ENCODE measurements at regions not wholly inside any gene's neighbourhood (a gene's known extent, or its start where the extent isn't known, plus 50 kb on each side); places are given as distances from the start of the nearest gene placed in this dataset.
"Not testable (repeated sequence)": the region's sequence is repeated elsewhere in the genome, so short reads cannot be mapped to it uniquely, and the experiment has no call there.

DNA sequence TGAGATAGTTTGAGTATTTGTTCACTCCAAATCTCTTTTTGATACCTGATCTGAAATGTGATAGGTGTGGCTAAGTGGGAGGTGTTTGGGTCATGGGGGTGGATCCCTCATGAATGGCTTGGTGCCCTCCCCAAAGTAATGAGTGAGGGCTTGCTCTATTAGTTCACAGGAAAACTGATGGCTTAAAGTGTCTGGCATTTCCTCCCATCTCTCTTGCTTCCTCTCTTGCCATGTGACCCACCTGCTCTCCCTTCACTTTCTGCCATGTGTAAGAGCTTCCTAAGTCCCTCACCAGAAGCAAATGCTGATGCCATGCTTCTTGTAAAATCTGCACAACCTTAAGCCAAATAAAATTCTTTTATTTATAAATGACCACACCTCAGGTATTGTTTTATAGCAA is 61.1 kb downstream of the MAD2L1 start:
- no peaks in the 10 kb centered on the region for H3K36me3 ChIP-seq (replicated peaks)
- H3K9me3 ChIP-seq, result no peaks in the 10 kb centered on the region
- no peaks in the 10 kb centered on the region for H3K27me3 ChIP-seq (ENCODE audit: low read depth)
- DNase-seq (ENCODE audit: low spot score in 2 of 2), result no peak
- no peak overlapping the region for H3K4me3 ChIP-seq
- H3K4me1 ChIP-seq, result peaks cover 6% of the 10 kb centered on the region; the same call in 1 of the 2 replicates
- in situ Hi-C loops (cut with MboI; ENCODE audit: low sequenced_read_pairs), result no loop called here

DNA sequence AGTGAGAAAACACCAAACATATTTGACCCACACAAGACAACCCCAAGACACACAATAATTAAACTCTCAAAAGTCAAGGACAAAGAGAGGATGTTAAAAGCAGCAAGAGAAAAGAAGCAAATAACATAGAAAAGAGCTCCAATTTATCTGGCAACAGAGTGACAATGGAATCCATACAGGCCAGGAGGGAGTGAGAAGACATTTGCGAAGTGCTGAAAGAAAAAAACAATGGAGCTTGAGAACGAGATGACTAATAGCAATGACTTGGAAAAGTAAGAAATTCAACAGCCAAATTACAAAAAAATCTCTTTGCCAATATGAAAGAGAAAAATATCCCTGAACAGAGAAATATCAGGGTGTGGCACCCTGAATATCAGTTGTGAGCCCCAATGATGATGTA is 61.6 kb downstream of the MAD2L1 start:
- in situ Hi-C loops (cut with MboI; ENCODE audit: low sequenced_read_pairs), result no loop called here

DNA sequence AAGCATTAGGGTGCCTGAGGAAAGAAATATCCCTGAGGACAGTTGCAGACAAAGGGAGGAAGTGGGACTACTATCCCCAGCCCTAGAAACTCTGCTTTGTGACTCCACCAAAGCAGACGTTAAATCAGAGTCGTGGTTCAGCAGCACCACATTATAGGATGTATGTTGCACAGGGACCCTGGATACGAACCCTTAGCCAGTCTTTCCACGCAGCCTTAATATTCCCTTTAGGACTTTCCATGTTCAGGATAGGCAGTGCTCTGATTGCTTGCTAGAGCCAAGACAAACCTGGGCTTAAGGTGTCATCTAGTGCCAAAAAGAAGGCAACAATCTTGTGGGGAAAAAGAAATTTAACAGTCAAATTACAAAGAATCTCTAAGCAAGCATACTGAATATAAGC is 62.6 kb downstream of the MAD2L1 start:
- peaks cover 6% of the 10 kb centered on the region; the same call in 1 of the 2 replicates for H3K4me1 ChIP-seq

More for the DNA sequence above, 61.6 kb downstream of the MAD2L1 start:
- no peak for DNase-seq (ENCODE audit: low spot score in 2 of 2)
- peaks cover 6% of the 10 kb centered on the region; the same call in 1 of the 2 replicates for H3K4me1 ChIP-seq
- H3K4me3 ChIP-seq, result no peak overlapping the region
- no peaks in the 10 kb centered on the region for H3K36me3 ChIP-seq (replicated peaks)
- H3K9me3 ChIP-seq, result no peaks in the 10 kb centered on the region
- H3K27me3 ChIP-seq (ENCODE audit: low read depth), result no peaks in the 10 kb centered on the region

DNA sequence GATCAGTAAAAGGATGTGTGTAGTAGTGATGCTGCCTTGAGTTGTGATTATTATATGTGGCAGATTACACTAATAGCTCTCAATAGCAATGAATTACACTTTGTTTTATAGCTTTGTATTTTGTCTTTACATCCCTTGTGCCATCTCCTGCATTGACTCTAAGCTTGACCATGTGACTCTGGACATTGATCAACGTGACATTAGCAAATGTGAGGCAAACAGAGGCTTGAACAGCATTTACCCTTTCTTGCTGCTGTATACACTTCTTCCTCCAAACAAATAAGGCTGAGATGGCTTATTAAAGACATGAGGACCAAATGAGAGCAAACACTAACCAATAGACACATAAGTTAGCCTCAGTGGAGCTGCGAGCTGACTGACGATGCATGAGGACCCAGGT is 63.5 kb downstream of the MAD2L1 start:
- Histone ChIP-seq H3K27me3 (ENCODE audit: low read depth) (no peaks in the 10 kb centered on the region), H3K9me3 (no peaks in the 10 kb centered on the region), H3K4me1 (peaks cover 6% of the 10 kb centered on the region; the same call in 1 of the 2 replicates), H3K36me3 (replicated peaks) (no peaks in the 10 kb centered on the region), H3K4me3 (no peak overlapping the region)
- in situ Hi-C loops (cut with MboI; ENCODE audit: low sequenced_read_pairs), result no loop called here
- no peak for DNase-seq (ENCODE audit: low spot score in 2 of 2)

More for the DNA sequence above, 62.6 kb downstream of the MAD2L1 start:
- Histone ChIP-seq H3K36me3 (replicated peaks) (no peaks in the 10 kb centered on the region), H3K27me3 (ENCODE audit: low read depth) (no peaks in the 10 kb centered on the region), H3K9me3 (no peaks in the 10 kb centered on the region), H3K4me3 (no peak overlapping the region)
- in situ Hi-C loops (cut with MboI; ENCODE audit: low sequenced_read_pairs), result no loop called here
- DNase-seq (ENCODE audit: low spot score in 2 of 2), result no peak

DNA sequence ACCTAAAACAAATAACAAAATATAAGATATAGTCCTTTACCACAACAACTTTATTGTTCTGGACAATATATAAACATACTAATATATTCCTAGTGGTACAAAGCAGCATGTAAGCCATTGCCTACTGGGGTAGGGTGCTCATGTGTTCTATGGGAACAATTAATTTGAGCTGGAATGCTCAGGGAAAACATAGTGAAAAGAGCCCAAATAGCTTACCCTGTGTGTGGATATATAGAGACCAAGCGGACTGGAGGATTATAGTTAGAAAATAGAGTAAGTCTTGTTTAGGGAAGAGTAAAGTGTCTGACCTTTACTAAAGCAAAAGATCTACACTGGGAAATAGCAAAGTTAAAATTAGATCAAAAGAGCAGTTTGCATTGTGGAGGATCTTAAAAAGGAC is 64.8 kb downstream of the MAD2L1 start:
- DNase-seq (ENCODE audit: low spot score in 2 of 2), result no peak
- H3K27me3 ChIP-seq (ENCODE audit: low read depth), result no peaks in the 10 kb centered on the region
- in situ Hi-C loops (cut with MboI; ENCODE audit: low sequenced_read_pairs), result no loop called here
- peaks cover 6% of the 10 kb centered on the region; the same call in 1 of the 2 replicates for H3K4me1 ChIP-seq
- no peaks in the 10 kb centered on the region for H3K9me3 ChIP-seq
- no peaks in the 10 kb centered on the region for H3K36me3 ChIP-seq (replicated peaks)
- no peak overlapping the region for H3K4me3 ChIP-seq

DNA sequence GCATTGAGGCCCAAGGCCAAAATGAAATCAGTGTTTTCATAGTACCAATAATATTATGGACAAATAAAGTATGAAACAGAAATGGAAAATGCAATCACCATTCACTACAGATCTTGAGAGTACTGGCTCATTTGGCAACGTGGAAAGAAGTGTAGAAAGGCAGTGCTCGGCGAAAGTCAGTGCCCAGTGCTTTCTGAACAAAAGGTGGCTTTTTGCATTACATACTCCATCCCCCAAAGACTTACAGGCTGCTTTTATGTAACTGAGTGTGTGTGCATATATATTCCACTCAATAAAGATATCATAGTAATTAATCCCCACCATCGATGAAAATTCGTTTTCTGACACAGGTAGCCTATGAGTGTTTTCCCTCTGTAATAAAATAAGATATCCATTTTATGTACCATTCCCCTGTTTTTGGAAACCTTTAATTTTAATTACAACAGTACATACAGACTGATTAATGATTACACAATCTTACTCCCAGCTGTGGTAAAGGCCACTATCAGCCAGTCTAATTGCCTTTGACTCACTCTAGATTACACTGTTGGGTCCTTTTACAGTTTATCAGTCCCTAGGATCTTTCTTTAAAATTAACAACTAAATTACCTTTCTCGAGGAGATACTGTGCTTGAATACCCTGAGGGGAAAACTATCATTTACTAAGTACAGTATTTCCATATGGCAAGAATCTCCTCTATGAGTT is 65.9 kb downstream of the MAD2L1 start:
- no peaks in the 10 kb centered on the region for H3K9me3 ChIP-seq
- no peak for DNase-seq (ENCODE audit: low spot score in 2 of 2)
- H3K4me1 ChIP-seq, result peaks cover 6% of the 10 kb centered on the region; the same call in 1 of the 2 replicates
- in situ Hi-C loops (cut with MboI; ENCODE audit: low sequenced_read_pairs), result no loop called here
- no peaks in the 10 kb centered on the region for H3K27me3 ChIP-seq (ENCODE audit: low read depth)
- H3K4me3 ChIP-seq, result no peak overlapping the region
- H3K36me3 ChIP-seq (replicated peaks), result no peaks in the 10 kb centered on the region

DNA sequence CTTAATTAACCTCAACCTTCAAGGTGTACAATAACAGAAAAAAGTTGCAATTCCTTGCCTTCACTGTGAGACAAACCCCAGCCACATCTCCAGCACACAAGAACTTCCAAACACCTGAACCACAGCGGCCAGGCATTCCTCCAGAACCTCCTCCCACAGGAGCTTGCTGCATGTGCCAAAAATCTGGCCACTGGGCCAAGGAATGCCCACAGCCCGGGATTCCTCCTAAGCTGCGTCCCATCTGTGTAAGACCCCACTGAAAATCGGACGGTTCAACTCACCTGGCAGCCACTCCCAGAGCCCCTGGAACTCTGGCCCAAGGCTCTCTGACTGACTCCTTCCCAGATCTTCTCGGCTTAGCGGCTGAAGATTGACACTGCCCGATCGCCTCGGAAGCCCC is 70.6 kb downstream of the MAD2L1 start:
- H3K36me3 ChIP-seq (replicated peaks); H3K4me1 ChIP-seq; in situ Hi-C loops (cut with MboI; ENCODE audit: low sequenced_read_pairs); H3K27me3 ChIP-seq (ENCODE audit: low read depth); H3K4me3 ChIP-seq; H3K9me3 ChIP-seq; DNase-seq (ENCODE audit: low spot score in 2 of 2): not testable (repeated sequence)

DNA sequence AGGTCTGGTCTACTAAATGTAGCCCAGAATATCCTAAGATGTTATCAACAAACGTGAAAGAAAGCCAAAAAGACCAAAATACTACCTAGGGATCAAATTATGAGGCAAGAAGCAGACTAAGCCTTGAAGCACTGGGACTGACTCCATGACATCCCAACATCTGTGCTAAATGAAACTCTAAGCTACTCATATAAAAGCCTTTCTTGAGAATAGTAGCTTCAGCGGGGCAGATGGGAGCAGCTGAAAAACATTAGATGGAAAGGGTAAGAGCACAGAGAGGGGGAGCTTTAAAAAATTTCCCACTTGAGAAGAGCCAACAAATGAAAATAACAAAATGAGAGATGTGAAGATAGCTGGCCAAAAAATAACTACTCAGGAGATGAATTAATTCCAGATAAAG is 81.7 kb downstream of the MAD2L1 start:
- no peak for DNase-seq (ENCODE audit: low spot score in 2 of 2)
- no peak overlapping the region for H3K4me3 ChIP-seq
- in situ Hi-C loops (cut with MboI; ENCODE audit: low sequenced_read_pairs), result no loop called here

DNA sequence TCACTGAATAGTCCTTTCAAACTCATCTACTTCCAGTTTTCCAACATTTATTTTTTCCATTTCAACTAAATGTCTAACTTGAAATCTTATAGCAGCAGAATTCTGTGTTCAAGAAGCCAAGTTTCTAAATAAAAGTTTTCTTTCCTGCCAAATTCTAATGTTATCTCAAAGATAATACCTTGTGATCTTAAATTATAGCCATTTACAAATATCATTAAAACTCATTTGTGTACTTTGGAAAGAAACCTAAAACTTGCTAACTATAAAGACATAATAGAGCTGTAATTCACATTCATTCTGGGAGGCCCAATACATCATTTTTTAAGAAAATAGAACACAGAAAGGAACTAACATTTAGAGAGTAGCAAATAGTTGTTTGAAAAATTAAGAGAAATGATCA is 83.9 kb downstream of the MAD2L1 start:
- Histone ChIP-seq H3K4me3 (no peak overlapping the region), H3K4me1 (no peaks in the 10 kb centered on the region), H3K27me3 (ENCODE audit: low read depth) (no peaks in the 10 kb centered on the region), H3K36me3 (replicated peaks) (no peaks in the 10 kb centered on the region), H3K9me3 (no peaks in the 10 kb centered on the region)
- in situ Hi-C loops (cut with MboI; ENCODE audit: low sequenced_read_pairs), result no loop called here
- no peak for DNase-seq (ENCODE audit: low spot score in 2 of 2)

More for the DNA sequence above, 81.7 kb downstream of the MAD2L1 start:
- Histone ChIP-seq H3K4me1 (no peaks in the 10 kb centered on the region), H3K27me3 (ENCODE audit: low read depth) (no peaks in the 10 kb centered on the region), H3K36me3 (replicated peaks) (no peaks in the 10 kb centered on the region), H3K9me3 (no peaks in the 10 kb centered on the region)

DNA sequence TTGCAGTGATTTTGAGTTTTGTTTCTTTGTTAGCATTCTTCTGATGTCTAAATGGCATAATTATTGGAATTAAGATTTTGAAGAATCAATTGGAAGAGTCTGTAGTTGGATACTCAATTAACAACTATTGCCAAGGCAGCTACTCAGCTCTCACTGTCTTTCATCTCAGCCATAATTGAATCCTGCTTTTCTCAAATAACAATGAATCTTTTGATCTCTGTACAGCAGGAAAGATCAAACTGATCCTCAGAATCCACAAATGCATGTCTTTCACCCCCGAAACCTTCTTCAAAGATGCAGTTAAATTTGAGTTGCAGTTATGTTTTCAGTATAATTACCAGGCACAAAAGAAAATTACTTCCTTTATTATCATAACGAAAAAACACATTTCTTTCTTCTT is 86.2 kb downstream of the MAD2L1 start:
- in situ Hi-C loops (cut with MboI; ENCODE audit: low sequenced_read_pairs), result no loop called here
- H3K4me1 ChIP-seq, result no peaks in the 10 kb centered on the region
- DNase-seq (ENCODE audit: low spot score in 2 of 2), result no peak

DNA sequence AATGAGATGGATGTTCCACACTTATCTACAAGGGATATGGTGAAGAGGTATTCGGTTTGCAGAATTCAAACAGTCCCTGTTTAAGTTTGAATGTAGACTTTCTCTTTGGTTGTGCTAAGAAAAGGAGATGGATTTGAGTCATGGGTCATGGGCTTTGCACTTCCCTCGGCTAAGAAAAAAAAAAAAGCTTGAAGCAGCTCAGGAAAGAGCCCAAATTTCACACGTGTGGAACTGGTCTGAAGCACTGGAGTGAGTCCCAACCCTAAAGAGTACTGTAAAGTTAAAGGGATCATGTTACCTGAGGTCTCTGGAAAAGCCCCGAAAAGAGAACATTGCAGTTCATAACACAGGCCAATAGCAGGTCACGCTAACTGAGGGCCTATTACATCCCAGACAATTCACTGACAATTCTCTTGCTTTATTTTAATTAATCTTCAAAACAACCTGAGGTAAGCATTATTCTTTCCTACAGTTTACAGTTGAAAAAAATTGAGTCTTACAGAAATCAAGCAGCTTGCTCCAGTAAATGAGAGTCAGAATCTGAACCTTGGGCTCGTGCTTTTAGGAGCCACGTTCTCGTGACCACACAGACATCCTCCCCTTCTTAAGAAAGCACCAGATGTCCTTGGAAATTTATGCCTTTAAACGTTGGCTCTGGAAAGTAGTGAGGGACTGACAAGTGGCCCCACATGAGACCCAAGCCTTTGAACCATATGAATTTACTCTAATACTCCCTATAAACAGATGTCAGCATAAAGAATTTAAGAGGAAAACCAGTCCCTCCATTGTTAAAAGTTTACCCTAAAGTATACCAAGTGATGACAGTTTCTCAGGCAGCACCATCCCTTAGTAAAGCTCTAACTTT is 89.3 kb downstream of the MAD2L1 start:
- no peaks in the 10 kb centered on the region for H3K36me3 ChIP-seq (replicated peaks)
- no peak overlapping the region for H3K4me3 ChIP-seq
- DNase-seq (ENCODE audit: low spot score in 2 of 2), result no peak
- H3K4me1 ChIP-seq, result no peaks in the 10 kb centered on the region
- no peaks in the 10 kb centered on the region for H3K9me3 ChIP-seq
- H3K27me3 ChIP-seq (ENCODE audit: low read depth), result no peaks in the 10 kb centered on the region
- in situ Hi-C loops (cut with MboI; ENCODE audit: low sequenced_read_pairs), result no loop called here

More for the DNA sequence above, 86.2 kb downstream of the MAD2L1 start:
- H3K9me3 ChIP-seq, result no peaks in the 10 kb centered on the region
- no peaks in the 10 kb centered on the region for H3K36me3 ChIP-seq (replicated peaks)
- no peak overlapping the region for H3K4me3 ChIP-seq
- H3K27me3 ChIP-seq (ENCODE audit: low read depth), result no peaks in the 10 kb centered on the region

DNA sequence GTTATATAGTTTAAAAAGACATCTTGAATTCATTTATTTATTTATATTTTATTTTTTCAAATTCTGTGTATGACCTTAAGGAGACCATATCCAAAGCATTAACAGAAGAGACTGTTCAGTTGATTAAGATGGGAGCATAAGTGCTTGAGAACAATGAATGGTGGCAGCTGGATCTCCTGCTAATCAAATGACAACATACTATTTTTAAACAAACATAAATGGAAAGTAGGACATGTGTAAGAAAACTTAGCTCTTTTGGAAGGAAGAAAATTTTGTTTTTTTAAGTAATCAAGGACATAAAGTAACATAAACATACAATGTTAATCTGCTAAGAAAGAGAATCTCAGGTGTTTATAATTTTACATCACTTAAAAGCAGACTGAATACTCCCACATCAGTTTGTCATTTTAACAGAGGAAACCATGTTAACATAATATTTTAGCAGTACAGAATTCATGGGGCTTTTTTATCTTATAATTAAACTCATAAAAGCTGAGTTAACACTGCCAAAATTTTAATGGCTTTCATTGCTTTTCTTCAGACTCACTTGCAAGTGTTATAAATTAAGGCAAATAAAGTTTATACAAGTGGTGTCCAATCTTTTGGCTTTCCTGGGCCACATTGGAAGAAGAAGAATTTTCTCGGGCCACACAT is 95.1 kb downstream of the MAD2L1 start:
- in situ Hi-C loops (cut with MboI; ENCODE audit: low sequenced_read_pairs), result no loop called here
- H3K27me3 ChIP-seq (ENCODE audit: low read depth), result peaks cover 2% of the 10 kb centered on the region; the same call in 1 of the 2 replicates
- H3K4me1 ChIP-seq, result no peaks in the 10 kb centered on the region
- H3K4me3 ChIP-seq, result no peak overlapping the region
- no peaks in the 10 kb centered on the region for H3K9me3 ChIP-seq
- no peaks in the 10 kb centered on the region for H3K36me3 ChIP-seq (replicated peaks)
- DNase-seq (ENCODE audit: low spot score in 2 of 2), result no peak

DNA sequence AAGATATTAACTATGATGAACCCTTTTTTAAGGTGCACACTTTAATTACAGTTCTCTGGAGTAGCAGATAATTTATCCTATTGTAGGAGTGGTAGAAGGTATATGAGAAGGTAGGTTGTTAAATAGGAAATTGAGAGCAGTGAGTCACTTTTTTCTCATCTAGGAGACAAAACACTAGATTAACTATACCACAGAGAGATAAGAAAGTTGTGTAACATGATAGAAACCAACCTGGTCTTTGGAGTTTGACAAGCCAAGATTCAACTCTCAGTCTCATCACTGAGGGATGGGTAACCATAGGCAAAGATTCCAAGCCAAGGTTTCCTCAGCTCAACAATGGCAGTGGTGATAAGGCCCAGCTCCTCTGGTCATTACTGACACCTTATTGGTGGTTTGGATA is 104.0 kb downstream of the MAD2L1 start:
- Histone ChIP-seq H3K36me3 (replicated peaks) (no peaks in the 10 kb centered on the region), H3K4me3 (no peak overlapping the region), H3K4me1 (no peaks in the 10 kb centered on the region), H3K27me3 (ENCODE audit: low read depth) (no peaks in the 10 kb centered on the region), H3K9me3 (no peaks in the 10 kb centered on the region)
- in situ Hi-C loops (cut with MboI; ENCODE audit: low sequenced_read_pairs), result no loop called here
- no peak for DNase-seq (ENCODE audit: low spot score in 2 of 2)

DNA sequence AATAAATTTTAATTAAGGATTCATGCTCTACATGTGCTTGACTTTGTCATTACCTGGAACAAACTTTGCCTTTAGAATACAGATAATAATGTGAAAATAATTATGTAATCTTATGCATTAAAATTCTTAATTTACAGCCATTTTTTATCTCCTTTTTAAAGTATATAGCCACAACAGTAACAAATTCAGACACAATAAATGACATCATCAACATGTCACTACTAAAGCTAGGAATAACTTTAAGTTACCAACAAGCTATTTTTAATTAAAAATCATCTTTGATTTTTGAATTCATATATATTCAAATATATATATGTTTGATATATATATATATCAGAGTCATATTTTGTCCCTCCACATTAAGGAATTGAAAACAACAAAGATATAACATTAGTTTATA is 107.7 kb downstream of the MAD2L1 start:
- Histone ChIP-seq H3K36me3 (replicated peaks) (no peaks in the 10 kb centered on the region), H3K4me1 (no peaks in the 10 kb centered on the region), H3K27me3 (ENCODE audit: low read depth) (no peaks in the 10 kb centered on the region), H3K4me3 (no peak overlapping the region), H3K9me3 (no peaks in the 10 kb centered on the region)
- no peak for DNase-seq (ENCODE audit: low spot score in 2 of 2)
- in situ Hi-C loops (cut with MboI; ENCODE audit: low sequenced_read_pairs), result no loop called here
